H1 (cell line): ENCODE measurements at regions not wholly inside any gene's neighbourhood (a gene's known extent, or its start where the extent isn't known, plus 50 kb on each side); places are given as distances from the start of the nearest gene placed in this dataset.

Experiments used
- CHD7 ChIP-seq: fragments of 300-600 bp; sonication (generic); IDR thresholded peaks from 2 replicates; pipeline ENCODE4 v1.7.1; 2012; ENCODE audit warnings: low read length, moderate library complexity, mild to moderate bottlenecking, inconsistent platforms; ENCODE audit not compliant: insufficient replicate concordance
- EP300 ChIP-seq, 2 experiments: IDR thresholded peaks; 1 replicate in 1 of 2; 2 replicates in 1 of 2; pipeline ENCODE4 v1.6.1; 2011 to 2012; ENCODE audit warnings: low read depth in 2 of 2, low read length in 2 of 2, mild to moderate bottlenecking in 2 of 2, borderline replicate concordance in 1 of 2, inconsistent platforms in 1 of 2, moderate library complexity in 1 of 2
- KDM1A ChIP-seq: fragments of 200-600, 300-600 bp; sonication (generic); IDR thresholded peaks from 2 replicates; pipeline ENCODE4 v1.7.1; 2016; ENCODE audit warnings: mild to moderate bottlenecking, low read length, borderline replicate concordance
- PHF8 ChIP-seq: fragments of 200-600 bp; sonication (generic); conservative IDR thresholded peaks from 2 replicates; pipeline ENCODE4 v1.7.1; 2012; ENCODE audit warnings: low read depth, mild to moderate bottlenecking, inconsistent platforms, low read length, moderate library complexity
- RXRA ChIP-seq: IDR thresholded peaks from 2 replicates; pipeline ENCODE4 v1.6.1; 2011; ENCODE audit warnings: low read depth, mild to moderate bottlenecking, low read length, moderate library complexity; ENCODE audit not compliant: insufficient read depth
- SIRT6 ChIP-seq: IDR thresholded peaks from one replicate; pipeline ENCODE4 v1.7.1; 2012; ENCODE audit warnings: low read length, inconsistent platforms
- SP1 ChIP-seq: IDR thresholded peaks from 2 replicates; pipeline ENCODE4 v1.6.1; 2011; ENCODE audit warnings: low read depth, low read length
- ZNF274 ChIP-seq: IDR thresholded peaks from 2 replicates; pipeline ENCODE4 v1.7.0; 2012; ENCODE audit warnings: low read length, borderline replicate concordance; ENCODE audit errors: extremely low read depth

- TF ChIP-seq CHD7 (no peak), PHF8 (no peak), ZNF274 (no peak), SIRT6 (no peak), EP300 (IDR thresholded peaks at IDR 0.05; ENCODE audit: borderline replicate concordance in 1 of 2, low read depth in 2 of 2, low read length in 2 of 2) (no peak), SP1 (no peak), KDM1A (no peak), RXRA (no peak)
Observed at GRCh38 chr1:3981746-3982505, 81.9 kb upstream of the C1orf174 start (continued).
